ENCODE measurements at regions not wholly inside any gene's neighbourhood (a gene's known extent, or its start where the extent isn't known, plus 50 kb on each side); places are given as distances from the start of the nearest gene placed in this dataset.

DNA sequence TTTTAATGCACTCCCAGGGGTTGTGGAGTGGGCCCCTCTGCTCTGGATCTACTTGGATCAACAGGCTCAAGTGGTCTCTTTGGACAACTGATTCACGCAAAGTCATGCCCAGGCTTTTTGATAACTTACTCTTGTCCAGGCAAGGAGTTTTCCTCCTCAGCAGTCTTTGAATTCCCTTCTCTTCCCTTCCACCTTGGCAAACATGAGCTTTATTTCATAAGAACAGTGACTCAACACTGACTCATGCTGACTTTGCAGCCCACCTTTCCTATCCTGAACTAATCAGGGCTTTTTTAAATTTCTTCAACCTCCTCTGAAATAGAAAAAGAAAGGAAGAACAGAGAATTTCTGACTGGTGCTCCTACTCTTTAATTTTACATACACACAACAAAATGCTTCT, 132.1 kb upstream of the LDB2 start:
- DNase-seq (ENCODE audit: low spot score): no peak
- Histone ChIP-seq H3K4me3 (no peak overlapping the region), H3K4me1 (replicated peaks) (no peaks in the 10 kb centered on the region), H3K27me3 (replicated peaks; ENCODE audit: insufficient read depth) (no peaks in the 10 kb centered on the region), H3K9me3 (no peaks in the 10 kb centered on the region), H3K27ac (no peak overlapping the region), H3K36me3 (no peaks in the 10 kb centered on the region)
- TF ChIP-seq POLR2A (IDR thresholded peaks at IDR 0.05): no peak
- TF ChIP-seq, protein P1, sequence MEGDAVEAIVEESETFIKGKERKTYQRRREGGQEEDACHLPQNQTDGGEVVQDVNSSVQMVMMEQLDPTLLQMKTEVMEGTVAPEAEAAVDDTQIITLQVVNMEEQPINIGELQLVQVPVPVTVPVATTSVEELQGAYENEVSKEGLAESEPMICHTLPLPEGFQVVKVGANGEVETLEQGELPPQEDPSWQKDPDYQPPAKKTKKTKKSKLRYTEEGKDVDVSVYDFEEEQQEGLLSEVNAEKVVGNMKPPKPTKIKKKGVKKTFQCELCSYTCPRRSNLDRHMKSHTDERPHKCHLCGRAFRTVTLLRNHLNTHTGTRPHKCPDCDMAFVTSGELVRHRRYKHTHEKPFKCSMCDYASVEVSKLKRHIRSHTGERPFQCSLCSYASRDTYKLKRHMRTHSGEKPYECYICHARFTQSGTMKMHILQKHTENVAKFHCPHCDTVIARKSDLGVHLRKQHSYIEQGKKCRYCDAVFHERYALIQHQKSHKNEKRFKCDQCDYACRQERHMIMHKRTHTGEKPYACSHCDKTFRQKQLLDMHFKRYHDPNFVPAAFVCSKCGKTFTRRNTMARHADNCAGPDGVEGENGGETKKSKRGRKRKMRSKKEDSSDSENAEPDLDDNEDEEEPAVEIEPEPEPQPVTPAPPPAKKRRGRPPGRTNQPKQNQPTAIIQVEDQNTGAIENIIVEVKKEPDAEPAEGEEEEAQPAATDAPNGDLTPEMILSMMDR (IDR thresholded peaks at IDR 0.05): no peak
- TF ChIP-seq POLR2AphosphoS5 (IDR thresholded peaks at IDR 0.05): no peak
- intact Hi-C loops (cut with DNase I): no loop called here
- WGBS: 92% methylated on average over 1 of the region's 1 CpG

DNA sequence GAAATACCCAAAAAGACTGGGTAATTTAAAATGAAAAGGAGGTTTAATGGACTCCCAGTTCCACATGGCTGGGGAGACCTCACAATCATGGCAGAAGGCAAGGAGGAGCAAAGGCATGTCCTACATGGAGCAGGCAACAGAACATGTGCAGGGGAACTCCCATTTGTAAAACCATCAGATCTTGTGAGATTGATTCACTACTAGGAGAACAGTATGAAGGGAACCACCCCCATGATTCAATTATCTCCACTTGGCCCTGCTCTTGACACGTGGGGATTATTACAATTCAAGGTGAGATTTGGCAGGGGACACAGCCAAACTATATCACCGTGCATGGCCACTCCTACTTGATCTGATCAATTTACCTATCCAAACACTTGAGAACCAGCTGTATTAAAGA, 131.5 kb upstream of the LDB2 start:
- Histone ChIP-seq H3K4me1 (replicated peaks) (no peaks in the 10 kb centered on the region), H3K9me3 (no peaks in the 10 kb centered on the region), H3K27me3 (replicated peaks; ENCODE audit: insufficient read depth) (no peaks in the 10 kb centered on the region), H3K4me3 (no peak overlapping the region), H3K27ac (no peak overlapping the region), H3K36me3 (no peaks in the 10 kb centered on the region)
- no peak for TF ChIP-seq POLR2A (IDR thresholded peaks at IDR 0.05)
- TF ChIP-seq, protein P1 (IDR thresholded peaks at IDR 0.05): no peak
- no peak for TF ChIP-seq POLR2AphosphoS5 (IDR thresholded peaks at IDR 0.05)
- intact Hi-C loops (cut with DNase I): no loop called here
- WGBS: 73% methylated on average over 2 of the region's 2 CpGs
- no peak for DNase-seq (ENCODE audit: low spot score)

DNA sequence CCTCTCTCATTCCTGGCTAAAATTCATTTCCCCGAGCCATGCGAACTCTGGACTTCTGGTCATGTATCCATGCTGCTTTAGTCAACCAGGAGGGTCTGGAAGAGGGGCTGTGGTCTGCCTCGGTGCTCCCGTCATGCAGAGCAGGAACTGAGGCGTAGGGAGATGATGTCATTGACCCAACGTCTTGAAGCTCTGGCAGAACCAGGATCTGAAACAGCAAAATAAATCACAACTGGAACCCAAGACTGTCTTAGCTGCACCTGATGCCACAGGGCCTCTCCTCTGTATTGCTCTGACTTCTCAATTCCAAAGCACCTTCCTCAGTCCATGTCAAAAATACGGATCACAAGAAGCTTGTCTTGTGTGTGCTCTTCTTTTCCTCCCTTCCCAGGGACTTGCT, 131.0 kb upstream of the LDB2 start:
- intact Hi-C loops (cut with DNase I): no loop called here

DNA sequence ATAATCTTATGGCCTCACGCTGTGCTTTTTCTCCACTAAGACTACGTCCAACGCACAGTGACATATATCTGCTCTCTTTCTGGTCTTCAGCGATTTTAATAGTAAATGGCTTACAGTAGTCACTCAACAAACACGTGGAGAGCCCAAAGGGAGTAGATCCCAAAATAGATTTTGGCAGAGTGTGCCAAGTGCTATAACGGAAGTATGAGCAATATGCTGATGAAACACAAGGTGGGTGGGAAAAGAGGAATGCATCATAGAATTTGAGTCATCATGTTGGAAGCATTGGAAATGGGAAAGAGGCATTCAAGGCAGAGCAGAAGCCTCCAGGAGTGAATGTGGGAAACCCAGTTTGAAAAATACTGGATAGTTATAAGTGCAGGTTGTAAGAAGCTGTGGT, 129.1 kb upstream of the LDB2 start:
- DNase-seq (ENCODE audit: low spot score): no peak
- H3K4me1 ChIP-seq (replicated peaks): no peaks in the 10 kb centered on the region
- H3K36me3 ChIP-seq: no peaks in the 10 kb centered on the region
- intact Hi-C loops (cut with DNase I): no loop called here
- TF ChIP-seq, protein P1 (IDR thresholded peaks at IDR 0.05): no peak
- TF ChIP-seq POLR2AphosphoS5 (IDR thresholded peaks at IDR 0.05) (no peak), POLR2A (IDR thresholded peaks at IDR 0.05) (no peak)
- H3K27ac ChIP-seq: no peak overlapping the region
- no peaks in the 10 kb centered on the region for H3K27me3 ChIP-seq (replicated peaks; ENCODE audit: insufficient read depth)
- 83% methylated on average over 6 of the region's 6 CpGs for WGBS
- H3K4me3 ChIP-seq: no peak overlapping the region
- no peaks in the 10 kb centered on the region for H3K9me3 ChIP-seq

More for the DNA sequence above, 131.0 kb upstream of the LDB2 start:
- Histone ChIP-seq H3K36me3 (no peaks in the 10 kb centered on the region), H3K27ac (no peak overlapping the region), H3K4me3 (no peak overlapping the region), H3K4me1 (replicated peaks) (no peaks in the 10 kb centered on the region), H3K27me3 (replicated peaks; ENCODE audit: insufficient read depth) (no peaks in the 10 kb centered on the region), H3K9me3 (no peaks in the 10 kb centered on the region)
- 82% methylated on average over 7 of the region's 7 CpGs for WGBS
- DNase-seq (ENCODE audit: low spot score): no peak
- TF ChIP-seq, protein P1 (IDR thresholded peaks at IDR 0.05): no peak
- TF ChIP-seq POLR2AphosphoS5 (IDR thresholded peaks at IDR 0.05) (no peak), POLR2A (IDR thresholded peaks at IDR 0.05) (no peak)

DNA sequence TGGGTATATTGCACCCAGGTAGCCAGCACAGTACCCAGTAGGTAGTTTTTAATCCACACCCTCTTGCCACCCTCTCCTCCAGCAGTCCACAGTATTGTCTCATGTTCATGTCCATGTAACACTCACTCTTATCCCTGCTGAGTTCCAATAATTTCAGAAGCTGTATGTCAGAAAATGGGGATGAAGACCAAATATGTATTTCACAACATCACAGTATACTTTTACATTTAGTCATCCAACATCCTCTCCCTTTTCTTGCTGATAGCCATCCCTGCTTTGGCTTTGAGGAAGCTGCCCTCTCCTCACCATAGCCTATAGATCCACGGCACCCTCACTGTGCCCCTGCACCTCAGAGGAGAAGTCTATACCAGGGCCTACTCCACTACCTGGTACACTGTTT, 126.0 kb upstream of the LDB2 start:
- Histone ChIP-seq H3K36me3 (no peaks in the 10 kb centered on the region), H3K9me3 (no peaks in the 10 kb centered on the region), H3K27ac (no peak overlapping the region), H3K27me3 (replicated peaks; ENCODE audit: insufficient read depth) (no peaks in the 10 kb centered on the region), H3K4me1 (replicated peaks) (no peaks in the 10 kb centered on the region), H3K4me3 (no peak overlapping the region)
- TF ChIP-seq, protein P1 (IDR thresholded peaks at IDR 0.05): no peak
- TF ChIP-seq POLR2A (IDR thresholded peaks at IDR 0.05) (no peak), POLR2AphosphoS5 (IDR thresholded peaks at IDR 0.05) (no peak)
- no peak for DNase-seq (ENCODE audit: low spot score)
- intact Hi-C loops (cut with DNase I): no loop called here
- 90% methylated on average over 1 of the region's 1 CpG for WGBS

Measured in prostate gland (tissue), 2 donors.